GM23338 (cell line): ENCODE measurements at regions not wholly inside any gene's neighbourhood (a gene's known extent, or its start where the extent isn't known, plus 50 kb on each side); places are given as distances from the start of the nearest gene placed in this dataset.

Experiments
- ATAC-seq: fragments of 200-7000 bp; cut with Tn5 transposase; 3 replicates; pipeline ENCODE4 v1.9.1; 2020
- DNase-seq: peaks from one replicate; pipeline ENCODE4 v3.0.0-alpha.2; 2015; ENCODE audit warnings: low spot score
- H2AFZ ChIP-seq: fragments of 200-600 bp; sonication (generic); 2 replicates; pipeline ENCODE4 v1.8.0; 2016; ENCODE audit warnings: antibody characterized with exemption, mild to moderate bottlenecking, moderate library complexity
- H3F3A ChIP-seq: fragments of 200-600 bp; sonication (generic); replicated peaks from 2 replicates; pipeline ENCODE4 v1.8.0; 2017; ENCODE audit warnings: antibody characterized with exemption, mixed run types, low read depth
- H3K27ac ChIP-seq: fragments of 200-600 bp; sonication (generic); 2 replicates; pipeline ENCODE4 v1.6.1; 2016; ENCODE audit warnings: low read depth
- H3K27me3 ChIP-seq: fragments of 200-600 bp; sonication (generic); 2 replicates; pipeline ENCODE4 v1.8.0; 2016; ENCODE audit warnings: mild to moderate bottlenecking, mixed run types, moderate library complexity; ENCODE audit not compliant: insufficient read depth
- H3K36me3 ChIP-seq: fragments of 200-600 bp; sonication (generic); 2 replicates; pipeline ENCODE4 v1.8.0; 2016; ENCODE audit warnings: mild to moderate bottlenecking; ENCODE audit not compliant: insufficient read depth
- H3K4me1 ChIP-seq: fragments of 200-600 bp; sonication (generic); 2 replicates; pipeline ENCODE4 v1.8.0; 2016; ENCODE audit warnings: mild to moderate bottlenecking, moderate library complexity; ENCODE audit not compliant: insufficient read depth
- H3K4me2 ChIP-seq: fragments of 200-600 bp; sonication (generic); 2 replicates; pipeline ENCODE4 v1.7.1; 2017; ENCODE audit warnings: mixed run types
- H3K4me3 ChIP-seq: fragments of 200-600 bp; sonication (generic); 2 replicates; pipeline ENCODE4 v1.6.1; 2016; ENCODE audit warnings: mixed run types
- H3K79me2 ChIP-seq: fragments of 200-600 bp; sonication (generic); replicated peaks from 2 replicates; pipeline ENCODE4 v1.8.0; 2017; ENCODE audit warnings: mild to moderate bottlenecking; ENCODE audit not compliant: insufficient read depth
- H3K9me2 ChIP-seq: fragments of 200-600 bp; sonication (generic); 2 replicates; pipeline ENCODE4 v1.8.0; 2017; ENCODE audit not compliant: insufficient read depth
- H4K20me1 ChIP-seq: fragments of 200-600 bp; sonication (generic); replicated peaks from 2 replicates; pipeline ENCODE4 v1.8.0; 2017; ENCODE audit warnings: mild to moderate bottlenecking; ENCODE audit not compliant: insufficient read depth
- H3K27ac Mint-ChIP-seq: 2 replicates; pipeline ENCODE4 v1.8.0; 2020; ENCODE audit warnings: inconsistent platforms, mild to moderate bottlenecking, moderate library complexity, mixed read lengths
- H3K27me3 Mint-ChIP-seq: 3 replicates; pipeline ENCODE4 v1.8.0; 2022; ENCODE audit warnings: low read depth, mild to moderate bottlenecking, moderate library complexity, mixed read lengths, inconsistent platforms; ENCODE audit not compliant: insufficient read depth, poor library complexity
- H3K36me3 Mint-ChIP-seq: 3 replicates; pipeline ENCODE4 v1.8.0; 2021; ENCODE audit warnings: low read depth, mild to moderate bottlenecking, inconsistent platforms, moderate library complexity, mixed read lengths
- H3K4me1 Mint-ChIP-seq: 3 replicates; pipeline ENCODE4 v1.8.0; 2020; ENCODE audit warnings: mild to moderate bottlenecking, inconsistent platforms, mixed read lengths
- H3K4me3 Mint-ChIP-seq: 3 replicates; pipeline ENCODE4 v1.8.0; 2021; ENCODE audit warnings: moderate library complexity, mild to moderate bottlenecking, inconsistent platforms, mixed read lengths
- H3K9me3 Mint-ChIP-seq: 3 replicates; pipeline ENCODE4 v1.8.0; 2020; ENCODE audit warnings: moderate library complexity, mild to moderate bottlenecking, inconsistent platforms, mixed read lengths
- CREB1 ChIP-seq: fragments of 250-450 bp; sonication (Bioruptor Pico); IDR thresholded peaks from 2 replicates; pipeline ENCODE4 v1.5.0; 2020; ENCODE audit warnings: low read depth, mild to moderate bottlenecking, moderate library complexity
- EZH2 ChIP-seq: fragments of 200-600 bp; sonication (generic); IDR thresholded peaks from one replicate; pipeline ENCODE4 v1.8.0; 2017; ENCODE audit warnings: antibody characterized with exemption, mild to moderate bottlenecking, low read depth; ENCODE audit not compliant: unreplicated experiment
- EZH2phosphoT487 ChIP-seq: fragments of 200-600 bp; sonication (generic); IDR thresholded peaks from one replicate; pipeline ENCODE4 v1.8.1; 2018; ENCODE audit warnings: antibody characterized with exemption; ENCODE audit not compliant: unreplicated experiment
- JUNB ChIP-seq: IDR thresholded peaks from one replicate; pipeline ENCODE4 v1.6.1; 2016; ENCODE audit warnings: antibody characterized with exemption; ENCODE audit not compliant: unreplicated experiment
- NANOG ChIP-seq: IDR thresholded peaks from 2 replicates; pipeline ENCODE4 v1.6.1; 2016; ENCODE audit warnings: antibody characterized with exemption, borderline replicate concordance
- POLR2AphosphoS5 ChIP-seq: IDR thresholded peaks from 2 replicates; pipeline ENCODE4 v1.6.1; 2016; ENCODE audit warnings: antibody characterized with exemption, low read depth
- ZNF114 ChIP-seq: fragments of 250-450 bp; sonication (Bioruptor Pico); IDR thresholded peaks from 2 replicates; pipeline ENCODE4 v1.5.0; 2020; ENCODE audit warnings: mild to moderate bottlenecking, moderate library complexity
- ZNF331 ChIP-seq: fragments of 250-450 bp; sonication (Bioruptor Pico); IDR thresholded peaks from 2 replicates; pipeline ENCODE4 v1.5.0; 2020; ENCODE audit warnings: low read depth, mild to moderate bottlenecking, moderate library complexity
- TF ChIP-seq, protein P1 (sequence below), 2 experiments: fragments of 200-600 bp in 1 of 2; sonication (generic) in 1 of 2; conservative IDR thresholded peaks; 2 replicates each; pipeline versions ENCODE4 v1.5.1 to v1.6.1; 2016 to 2017; ENCODE audit warnings: antibody characterized with exemption in 2 of 2, low read depth in 2 of 2, mild to moderate bottlenecking in 2 of 2, moderate library complexity in 1 of 2
- TF ChIP-seq, protein P2 (sequence below): IDR thresholded peaks from one replicate; pipeline ENCODE4 v1.6.1; 2018; ENCODE audit warnings: antibody characterized with exemption; ENCODE audit not compliant: unreplicated experiment
- TF ChIP-seq, protein P3 (sequence below): fragments of 250-450 bp; sonication (Bioruptor Pico); IDR thresholded peaks from 2 replicates; pipeline ENCODE4 v1.5.0; 2020; ENCODE audit warnings: mild to moderate bottlenecking, moderate library complexity
- TF ChIP-seq, protein P4 (sequence below): IDR thresholded peaks from 2 replicates; pipeline ENCODE4 v1.6.1; 2016; ENCODE audit warnings: antibody characterized with exemption

DNA sequence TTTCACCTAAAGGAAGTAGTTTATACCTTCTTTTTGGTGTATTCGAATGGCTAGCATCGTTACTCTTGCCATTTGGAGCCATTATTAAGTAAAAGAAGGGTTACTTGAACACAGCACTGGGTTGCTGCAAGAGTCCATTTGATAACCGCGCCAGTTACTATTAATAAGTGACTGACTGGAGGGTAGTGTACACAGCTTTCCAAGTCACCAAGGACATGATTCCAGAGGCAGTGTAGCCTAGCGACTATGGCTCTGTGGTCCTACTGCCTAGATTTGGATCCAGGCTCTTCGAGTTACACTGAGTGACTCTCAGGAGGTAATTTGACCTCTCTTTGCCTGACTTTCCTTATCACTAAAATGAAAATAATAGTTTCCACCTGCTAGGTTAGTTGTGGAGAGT lies 206.8 kb downstream of the MEIS1 start:
- Mint-ChIP-seq H3K4me3 (no peak overlapping the region), H3K27me3 (peaks cover 5% of the 10 kb centered on the region), H3K36me3 (no peaks in the 10 kb centered on the region), H3K4me1 (no peaks in the 10 kb centered on the region), H3K27ac (no peak overlapping the region), H3K9me3 (peaks cover 3% of the 10 kb centered on the region; the same call in 2 of the 3 replicates)
- no peaks in the 10 kb centered on the region for H4K20me1 ChIP-seq
- no peak overlapping the region for H3K27ac ChIP-seq
- no peak for DNase-seq
- TF ChIP-seq, protein P1, sequence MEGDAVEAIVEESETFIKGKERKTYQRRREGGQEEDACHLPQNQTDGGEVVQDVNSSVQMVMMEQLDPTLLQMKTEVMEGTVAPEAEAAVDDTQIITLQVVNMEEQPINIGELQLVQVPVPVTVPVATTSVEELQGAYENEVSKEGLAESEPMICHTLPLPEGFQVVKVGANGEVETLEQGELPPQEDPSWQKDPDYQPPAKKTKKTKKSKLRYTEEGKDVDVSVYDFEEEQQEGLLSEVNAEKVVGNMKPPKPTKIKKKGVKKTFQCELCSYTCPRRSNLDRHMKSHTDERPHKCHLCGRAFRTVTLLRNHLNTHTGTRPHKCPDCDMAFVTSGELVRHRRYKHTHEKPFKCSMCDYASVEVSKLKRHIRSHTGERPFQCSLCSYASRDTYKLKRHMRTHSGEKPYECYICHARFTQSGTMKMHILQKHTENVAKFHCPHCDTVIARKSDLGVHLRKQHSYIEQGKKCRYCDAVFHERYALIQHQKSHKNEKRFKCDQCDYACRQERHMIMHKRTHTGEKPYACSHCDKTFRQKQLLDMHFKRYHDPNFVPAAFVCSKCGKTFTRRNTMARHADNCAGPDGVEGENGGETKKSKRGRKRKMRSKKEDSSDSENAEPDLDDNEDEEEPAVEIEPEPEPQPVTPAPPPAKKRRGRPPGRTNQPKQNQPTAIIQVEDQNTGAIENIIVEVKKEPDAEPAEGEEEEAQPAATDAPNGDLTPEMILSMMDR (conservative IDR thresholded peaks at IDR 0.05; ENCODE audit: low read depth in 2 of 2), result no peak
- TF ChIP-seq ZNF114, result no peak
- TF ChIP-seq, protein P2, sequence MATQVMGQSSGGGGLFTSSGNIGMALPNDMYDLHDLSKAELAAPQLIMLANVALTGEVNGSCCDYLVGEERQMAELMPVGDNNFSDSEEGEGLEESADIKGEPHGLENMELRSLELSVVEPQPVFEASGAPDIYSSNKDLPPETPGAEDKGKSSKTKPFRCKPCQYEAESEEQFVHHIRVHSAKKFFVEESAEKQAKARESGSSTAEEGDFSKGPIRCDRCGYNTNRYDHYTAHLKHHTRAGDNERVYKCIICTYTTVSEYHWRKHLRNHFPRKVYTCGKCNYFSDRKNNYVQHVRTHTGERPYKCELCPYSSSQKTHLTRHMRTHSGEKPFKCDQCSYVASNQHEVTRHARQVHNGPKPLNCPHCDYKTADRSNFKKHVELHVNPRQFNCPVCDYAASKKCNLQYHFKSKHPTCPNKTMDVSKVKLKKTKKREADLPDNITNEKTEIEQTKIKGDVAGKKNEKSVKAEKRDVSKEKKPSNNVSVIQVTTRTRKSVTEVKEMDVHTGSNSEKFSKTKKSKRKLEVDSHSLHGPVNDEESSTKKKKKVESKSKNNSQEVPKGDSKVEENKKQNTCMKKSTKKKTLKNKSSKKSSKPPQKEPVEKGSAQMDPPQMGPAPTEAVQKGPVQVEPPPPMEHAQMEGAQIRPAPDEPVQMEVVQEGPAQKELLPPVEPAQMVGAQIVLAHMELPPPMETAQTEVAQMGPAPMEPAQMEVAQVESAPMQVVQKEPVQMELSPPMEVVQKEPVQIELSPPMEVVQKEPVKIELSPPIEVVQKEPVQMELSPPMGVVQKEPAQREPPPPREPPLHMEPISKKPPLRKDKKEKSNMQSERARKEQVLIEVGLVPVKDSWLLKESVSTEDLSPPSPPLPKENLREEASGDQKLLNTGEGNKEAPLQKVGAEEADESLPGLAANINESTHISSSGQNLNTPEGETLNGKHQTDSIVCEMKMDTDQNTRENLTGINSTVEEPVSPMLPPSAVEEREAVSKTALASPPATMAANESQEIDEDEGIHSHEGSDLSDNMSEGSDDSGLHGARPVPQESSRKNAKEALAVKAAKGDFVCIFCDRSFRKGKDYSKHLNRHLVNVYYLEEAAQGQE, result no peak
- no peak for TF ChIP-seq NANOG
- TF ChIP-seq, protein P3, sequence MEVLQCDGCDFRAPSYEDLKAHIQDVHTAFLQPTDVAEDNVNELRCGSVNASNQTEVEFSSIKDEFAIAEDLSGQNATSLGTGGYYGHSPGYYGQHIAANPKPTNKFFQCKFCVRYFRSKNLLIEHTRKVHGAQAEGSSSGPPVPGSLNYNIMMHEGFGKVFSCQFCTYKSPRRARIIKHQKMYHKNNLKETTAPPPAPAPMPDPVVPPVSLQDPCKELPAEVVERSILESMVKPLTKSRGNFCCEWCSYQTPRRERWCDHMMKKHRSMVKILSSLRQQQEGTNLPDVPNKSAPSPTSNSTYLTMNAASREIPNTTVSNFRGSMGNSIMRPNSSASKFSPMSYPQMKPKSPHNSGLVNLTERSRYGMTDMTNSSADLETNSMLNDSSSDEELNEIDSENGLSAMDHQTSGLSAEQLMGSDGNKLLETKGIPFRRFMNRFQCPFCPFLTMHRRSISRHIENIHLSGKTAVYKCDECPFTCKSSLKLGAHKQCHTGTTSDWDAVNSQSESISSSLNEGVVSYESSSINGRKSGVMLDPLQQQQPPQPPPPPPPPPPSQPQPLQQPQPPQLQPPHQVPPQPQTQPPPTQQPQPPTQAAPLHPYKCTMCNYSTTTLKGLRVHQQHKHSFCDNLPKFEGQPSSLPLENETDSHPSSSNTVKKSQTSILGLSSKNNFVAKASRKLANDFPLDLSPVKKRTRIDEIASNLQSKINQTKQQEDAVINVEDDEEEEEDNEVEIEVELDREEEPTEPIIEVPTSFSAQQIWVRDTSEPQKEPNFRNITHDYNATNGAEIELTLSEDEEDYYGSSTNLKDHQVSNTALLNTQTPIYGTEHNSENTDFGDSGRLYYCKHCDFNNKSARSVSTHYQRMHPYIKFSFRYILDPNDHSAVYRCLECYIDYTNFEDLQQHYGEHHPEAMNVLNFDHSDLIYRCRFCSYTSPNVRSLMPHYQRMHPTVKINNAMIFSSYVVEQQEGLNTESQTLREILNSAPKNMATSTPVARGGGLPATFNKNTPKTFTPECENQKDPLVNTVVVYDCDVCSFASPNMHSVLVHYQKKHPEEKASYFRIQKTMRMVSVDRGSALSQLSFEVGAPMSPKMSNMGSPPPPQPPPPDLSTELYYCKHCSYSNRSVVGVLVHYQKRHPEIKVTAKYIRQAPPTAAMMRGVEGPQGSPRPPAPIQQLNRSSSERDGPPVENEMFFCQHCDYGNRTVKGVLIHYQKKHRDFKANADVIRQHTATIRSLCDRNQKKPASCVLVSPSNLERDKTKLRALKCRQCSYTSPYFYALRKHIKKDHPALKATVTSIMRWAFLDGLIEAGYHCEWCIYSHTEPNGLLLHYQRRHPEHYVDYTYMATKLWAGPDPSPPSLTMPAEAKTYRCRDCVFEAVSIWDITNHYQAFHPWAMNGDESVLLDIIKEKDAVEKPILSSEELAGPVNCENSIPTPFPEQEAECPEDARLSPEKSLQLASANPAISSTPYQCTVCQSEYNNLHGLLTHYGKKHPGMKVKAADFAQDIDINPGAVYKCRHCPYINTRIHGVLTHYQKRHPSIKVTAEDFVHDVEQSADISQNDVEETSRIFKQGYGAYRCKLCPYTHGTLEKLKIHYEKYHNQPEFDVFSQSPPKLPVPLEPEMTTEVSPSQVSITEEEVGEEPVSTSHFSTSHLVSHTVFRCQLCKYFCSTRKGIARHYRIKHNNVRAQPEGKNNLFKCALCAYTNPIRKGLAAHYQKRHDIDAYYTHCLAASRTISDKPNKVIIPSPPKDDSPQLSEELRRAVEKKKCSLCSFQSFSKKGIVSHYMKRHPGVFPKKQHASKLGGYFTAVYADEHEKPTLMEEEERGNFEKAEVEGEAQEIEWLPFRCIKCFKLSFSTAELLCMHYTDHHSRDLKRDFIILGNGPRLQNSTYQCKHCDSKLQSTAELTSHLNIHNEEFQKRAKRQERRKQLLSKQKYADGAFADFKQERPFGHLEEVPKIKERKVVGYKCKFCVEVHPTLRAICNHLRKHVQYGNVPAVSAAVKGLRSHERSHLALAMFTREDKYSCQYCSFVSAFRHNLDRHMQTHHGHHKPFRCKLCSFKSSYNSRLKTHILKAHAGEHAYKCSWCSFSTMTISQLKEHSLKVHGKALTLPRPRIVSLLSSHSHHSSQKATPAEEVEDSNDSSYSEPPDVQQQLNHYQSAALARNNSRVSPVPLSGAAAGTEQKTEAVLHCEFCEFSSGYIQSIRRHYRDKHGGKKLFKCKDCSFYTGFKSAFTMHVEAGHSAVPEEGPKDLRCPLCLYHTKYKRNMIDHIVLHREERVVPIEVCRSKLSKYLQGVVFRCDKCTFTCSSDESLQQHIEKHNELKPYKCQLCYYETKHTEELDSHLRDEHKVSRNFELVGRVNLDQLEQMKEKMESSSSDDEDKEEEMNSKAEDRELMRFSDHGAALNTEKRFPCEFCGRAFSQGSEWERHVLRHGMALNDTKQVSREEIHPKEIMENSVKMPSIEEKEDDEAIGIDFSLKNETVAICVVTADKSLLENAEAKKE (CRISPR knock-in tag), result no peak
- TF ChIP-seq EZH2, result no peak
- no peak for TF ChIP-seq ZNF331 (CRISPR knock-in tag)
- no peak for TF ChIP-seq EZH2phosphoT487
- TF ChIP-seq CREB1 (CRISPR knock-in tag), result no peak
- TF ChIP-seq, protein P4, sequence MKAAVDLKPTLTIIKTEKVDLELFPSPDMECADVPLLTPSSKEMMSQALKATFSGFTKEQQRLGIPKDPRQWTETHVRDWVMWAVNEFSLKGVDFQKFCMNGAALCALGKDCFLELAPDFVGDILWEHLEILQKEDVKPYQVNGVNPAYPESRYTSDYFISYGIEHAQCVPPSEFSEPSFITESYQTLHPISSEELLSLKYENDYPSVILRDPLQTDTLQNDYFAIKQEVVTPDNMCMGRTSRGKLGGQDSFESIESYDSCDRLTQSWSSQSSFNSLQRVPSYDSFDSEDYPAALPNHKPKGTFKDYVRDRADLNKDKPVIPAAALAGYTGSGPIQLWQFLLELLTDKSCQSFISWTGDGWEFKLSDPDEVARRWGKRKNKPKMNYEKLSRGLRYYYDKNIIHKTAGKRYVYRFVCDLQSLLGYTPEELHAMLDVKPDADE, result no peak
- no peak for TF ChIP-seq JUNB
- TF ChIP-seq POLR2AphosphoS5, result no peak
- no peaks in the 10 kb centered on the region for H3K79me2 ChIP-seq
- no peak overlapping the region for H2AFZ ChIP-seq
- no peaks in the 10 kb centered on the region for H3F3A ChIP-seq
- H3K4me2 ChIP-seq, result no peak overlapping the region
- H3K4me3 ChIP-seq, result no peak overlapping the region
- H3K36me3 ChIP-seq, result no peaks in the 10 kb centered on the region
- no peak for ATAC-seq
- H3K9me2 ChIP-seq, result no peaks in the 10 kb centered on the region
- no peaks in the 10 kb centered on the region for H3K27me3 ChIP-seq
- H3K4me1 ChIP-seq, result no peaks in the 10 kb centered on the region
